Hepatocyte (in vitro differentiated cells): ENCODE measurements at regions not wholly inside any gene's neighbourhood (a gene's known extent, or its start where the extent isn't known, plus 50 kb on each side); places are given as distances from the start of the nearest gene placed in this dataset.

Source experiments
- DNase-seq: peaks from one replicate; pipeline ENCODE4 v3.0.0-alpha.2; 2016; ENCODE audit warnings: low spot score
- H2AFZ ChIP-seq: fragments of 200-600 bp; sonication (generic); 2 replicates; pipeline ENCODE4 v1.6.0; 2016; ENCODE audit warnings: antibody characterized with exemption, mild to moderate bottlenecking
- H3K27ac ChIP-seq: fragments of 200-600 bp; sonication (generic); 2 replicates; pipeline ENCODE4 v1.5.1; 2016; ENCODE audit warnings: mild to moderate bottlenecking
- H3K27me3 ChIP-seq: fragments of 200-600 bp; sonication (generic); 2 replicates; pipeline ENCODE4 v1.6.1; 2016
- H3K36me3 ChIP-seq: fragments of 200-600 bp; sonication (generic); replicated peaks from 2 replicates; pipeline ENCODE4 v1.5.1; 2016; ENCODE audit warnings: low read depth; ENCODE audit not compliant: insufficient read depth
- H3K4me1 ChIP-seq: fragments of 200-600 bp; sonication (generic); 2 replicates; pipeline ENCODE4 v1.5.1; 2016; ENCODE audit warnings: mild to moderate bottlenecking, moderate library complexity; ENCODE audit not compliant: insufficient read depth
- H3K4me2 ChIP-seq: fragments of 200-600 bp; sonication (generic); 2 replicates; pipeline ENCODE4 v1.6.0; 2016
- H3K4me3 ChIP-seq: fragments of 200-600 bp; sonication (generic); 2 replicates; pipeline ENCODE4 v1.5.1; 2016; ENCODE audit warnings: mild to moderate bottlenecking
- H3K79me2 ChIP-seq: fragments of 200-600 bp; sonication (generic); 2 replicates; pipeline ENCODE4 v1.6.0; 2017; ENCODE audit warnings: mild to moderate bottlenecking
- H3K9me2 ChIP-seq: fragments of 200-600 bp; sonication (generic); replicated peaks from 2 replicates; pipeline ENCODE4 v1.6.0; 2017; ENCODE audit warnings: mild to moderate bottlenecking; ENCODE audit not compliant: insufficient read depth
- H3K9me3 ChIP-seq: fragments of 200-600 bp; sonication (generic); 2 replicates; pipeline ENCODE4 v1.5.1; 2016; ENCODE audit warnings: low read depth, mild to moderate bottlenecking
- H4K20me1 ChIP-seq: fragments of 200-600 bp; sonication (generic); 2 replicates; pipeline ENCODE4 v1.6.0; 2016; ENCODE audit warnings: mild to moderate bottlenecking; ENCODE audit not compliant: insufficient read depth, poor library complexity, severe bottlenecking
- CTCF ChIP-seq: fragments of 200-600 bp; sonication (generic); IDR thresholded peaks from 2 replicates; pipeline ENCODE4 v1.5.1; 2016; ENCODE audit warnings: antibody characterized with exemption, mild to moderate bottlenecking; ENCODE audit not compliant: poor library complexity
- EZH2 ChIP-seq: fragments of 200-600 bp; sonication (generic); IDR thresholded peaks from 2 replicates; pipeline ENCODE4 v1.6.1; 2016; ENCODE audit warnings: antibody characterized with exemption, mild to moderate bottlenecking, borderline replicate concordance
- EZH2phosphoT487 ChIP-seq: fragments of 200-600 bp; sonication (generic); IDR thresholded peaks from one replicate; pipeline ENCODE4 v1.6.1; 2018; ENCODE audit warnings: antibody characterized with exemption, mild to moderate bottlenecking, low read depth, moderate library complexity; ENCODE audit not compliant: unreplicated experiment, severe bottlenecking
- WGBS: methylation state at CpG from one replicate; pipeline ENCODE4 v1.1.6; 2016; ENCODE audit warnings: low lambda C conversion rate; ENCODE audit errors: missing lambda C conversion rate; 5-methylcytosine and 5-hydroxymethylcytosine counted together

GRCh38 chr11:25535467-25536272 is 796.3 kb upstream of the ANO3 start:
- Histone ChIP-seq H3K79me2 (no peaks in the 10 kb centered on the region), H3K27me3 (no peaks in the 10 kb centered on the region), H3K27ac (peak overlapping the region; percentile 9), H3K4me3 (no peak overlapping the region), H3K36me3 (no peaks in the 10 kb centered on the region), H3K4me2 (peak overlapping the region; percentile 30), H3K9me2 (no peaks in the 10 kb centered on the region), H3K4me1 (no peaks in the 10 kb centered on the region), H3K9me3 (no peaks in the 10 kb centered on the region), H2AFZ (no peak overlapping the region), H4K20me1 (no peaks in the 10 kb centered on the region)
- WGBS: 72% methylated on average over 4 of the region's 4 CpGs
- DNase-seq: no peak
- TF ChIP-seq EZH2phosphoT487: peak; percentile 56
- TF ChIP-seq CTCF: no peak

GRCh38 chr11:25536289-25536688 is 795.6 kb upstream of the ANO3 start:
- Histone ChIP-seq H2AFZ (no peak overlapping the region), H3K4me2 (peak overlapping the region; percentile 30), H3K27ac (no peak overlapping the region), H3K9me3 (no peaks in the 10 kb centered on the region), H4K20me1 (no peaks in the 10 kb centered on the region), H3K4me3 (no peak overlapping the region), H3K9me2 (no peaks in the 10 kb centered on the region), H3K4me1 (no peaks in the 10 kb centered on the region), H3K79me2 (no peaks in the 10 kb centered on the region), H3K36me3 (no peaks in the 10 kb centered on the region), H3K27me3 (no peaks in the 10 kb centered on the region)
- 32% methylated on average over 3 of the region's 3 CpGs for WGBS
- no peak for TF ChIP-seq CTCF
- TF ChIP-seq EZH2phosphoT487: no peak
- TF ChIP-seq EZH2: no peak
- peak; percentile 4 for DNase-seq

- H3K27me3 ChIP-seq: no peaks in the 10 kb centered on the region
- no peaks in the 10 kb centered on the region for H3K4me1 ChIP-seq
- no peak overlapping the region for H3K27ac ChIP-seq
- no peaks in the 10 kb centered on the region for H3K79me2 ChIP-seq
- no peaks in the 10 kb centered on the region for H3K36me3 ChIP-seq
- H3K9me3 ChIP-seq: no peaks in the 10 kb centered on the region
- H3K9me2 ChIP-seq: no peaks in the 10 kb centered on the region
- TF ChIP-seq CTCF: no peak
- TF ChIP-seq EZH2phosphoT487: no peak
- no peak for TF ChIP-seq EZH2
- 95% methylated on average over 1 of the region's 1 CpG for WGBS
- no peak overlapping the region for H3K4me2 ChIP-seq
- H3K4me3 ChIP-seq: no peak overlapping the region
- no peak for DNase-seq
- H4K20me1 ChIP-seq: no peaks in the 10 kb centered on the region
- H2AFZ ChIP-seq: no peak overlapping the region
Measured at GRCh38 chr11:25537393-25537792, 794.5 kb upstream of the ANO3 start.
